GM19372 (cell line): ENCODE measurements at regions not wholly inside any gene's neighbourhood (a gene's known extent, or its start where the extent isn't known, plus 50 kb on each side); places are given as distances from the start of the nearest gene placed in this dataset.

Experiments used
- ATAC-seq: cut with Tn5 transposase; IDR thresholded peaks from one replicate; pipeline ENCODE4 v1.9.1; 2021; ENCODE audit warnings: mild to moderate bottlenecking, low read depth, moderate library complexity; ENCODE audit not compliant: unreplicated experiment

GRCh38 chr5:66306105-66306843, 162.2 kb downstream of the SREK1 start:
- ATAC-seq = peak; percentile 56

DNA sequence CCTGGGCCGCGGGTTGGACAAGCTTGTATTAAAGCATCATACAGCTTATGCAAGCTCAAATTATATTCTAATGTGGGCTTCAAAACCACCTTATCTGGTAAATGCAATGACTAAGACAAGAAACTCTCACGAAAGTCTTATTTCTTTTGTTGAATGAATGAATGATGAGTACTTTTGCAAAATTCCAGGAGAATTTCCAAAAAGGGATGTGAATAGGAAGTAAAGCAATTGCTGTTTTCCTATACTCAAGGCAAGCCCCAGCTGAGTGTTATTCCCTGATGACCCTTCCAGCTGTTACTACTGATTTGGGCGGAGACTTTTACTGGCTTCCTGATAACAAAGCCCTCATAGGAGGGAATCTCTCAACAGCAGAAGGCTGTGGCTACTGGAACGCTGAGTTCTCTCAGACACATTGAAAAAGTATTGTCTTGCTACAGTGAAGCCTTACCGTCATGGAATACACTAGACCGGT, 162.8 kb downstream of the SREK1 start:
- ATAC-seq = no peak

GRCh38 chr5:66307647-66308241, 163.6 kb downstream of the SREK1 start:
- ATAC-seq = peak; percentile 87

DNA sequence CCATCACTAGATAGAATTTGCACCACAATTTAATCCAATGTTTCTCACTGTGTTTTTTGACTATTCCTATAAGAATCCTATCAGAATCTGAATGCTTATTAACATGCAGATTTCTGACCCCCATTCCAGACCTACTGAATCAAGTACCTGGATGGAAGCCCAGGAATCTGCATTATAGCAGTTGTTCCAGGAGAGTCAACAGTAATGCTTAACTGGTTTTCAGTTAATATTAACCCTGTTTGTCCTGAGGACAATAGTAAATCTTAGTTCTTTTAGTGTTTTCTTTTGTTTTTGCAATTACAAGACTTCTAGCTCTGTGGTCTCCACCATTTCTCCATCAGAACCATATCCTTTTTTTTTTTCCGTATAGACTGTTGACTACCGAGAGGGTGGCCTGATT, 168.2 kb downstream of the SREK1 start:
- ATAC-seq = no peak

- ATAC-seq = no peak
Measured at GRCh38 chr5:66315784-66316183, 171.7 kb downstream of the SREK1 start.

DNA sequence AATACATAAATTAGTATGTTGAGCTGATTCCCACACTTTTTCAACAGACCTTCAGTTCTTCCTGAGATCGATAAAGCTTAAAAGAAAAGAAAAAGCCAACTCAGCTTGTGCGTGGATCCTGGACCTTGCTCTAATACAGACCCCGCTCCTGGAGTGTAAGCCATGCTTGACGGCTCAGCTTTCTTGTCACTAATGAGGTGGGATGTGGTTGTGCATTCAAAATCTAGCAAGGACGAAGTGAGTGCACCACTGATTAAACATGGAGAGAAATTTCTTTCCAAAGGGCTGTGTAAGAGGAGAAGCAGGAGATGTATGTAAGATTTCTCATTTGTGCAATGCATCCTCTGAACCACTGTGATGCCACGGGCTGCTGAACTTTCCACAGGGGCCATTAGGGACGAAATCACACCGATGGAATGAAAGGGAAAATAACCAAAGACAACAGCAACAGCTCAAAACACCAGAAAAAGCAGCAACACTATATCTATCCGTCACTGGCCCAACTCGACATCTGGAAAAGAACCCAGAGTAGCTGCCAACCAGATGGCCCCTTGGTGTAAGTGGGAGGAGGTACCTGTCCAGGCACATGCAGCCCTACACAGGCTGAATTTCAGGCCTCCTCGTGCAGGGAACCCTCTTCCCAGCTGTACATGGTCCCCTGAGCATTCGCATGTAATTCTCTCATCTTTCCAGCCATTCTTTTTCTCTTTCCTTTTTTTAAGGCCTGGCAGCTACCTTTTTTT, 178.9 kb downstream of the SREK1 start:
- no peak for ATAC-seq

DNA sequence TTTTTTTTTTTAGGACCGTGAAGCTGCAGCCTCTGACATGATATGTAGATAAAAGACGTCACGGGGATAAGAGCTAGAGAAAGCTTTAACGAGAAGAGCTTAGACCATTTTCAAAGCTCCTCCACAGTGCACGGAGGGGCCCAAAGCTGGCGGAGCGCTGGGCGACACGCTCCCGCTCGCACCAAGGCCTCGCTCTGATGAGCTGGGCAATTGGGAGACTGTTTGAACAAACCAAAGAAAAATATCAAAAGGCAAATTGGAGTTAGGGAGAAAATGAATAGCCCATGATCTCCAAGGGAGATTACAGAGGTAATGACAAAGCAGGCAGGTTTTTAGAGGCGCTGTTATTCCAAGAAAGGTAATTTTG, 179.4 kb downstream of the SREK1 start:
- ATAC-seq = no peak

DNA sequence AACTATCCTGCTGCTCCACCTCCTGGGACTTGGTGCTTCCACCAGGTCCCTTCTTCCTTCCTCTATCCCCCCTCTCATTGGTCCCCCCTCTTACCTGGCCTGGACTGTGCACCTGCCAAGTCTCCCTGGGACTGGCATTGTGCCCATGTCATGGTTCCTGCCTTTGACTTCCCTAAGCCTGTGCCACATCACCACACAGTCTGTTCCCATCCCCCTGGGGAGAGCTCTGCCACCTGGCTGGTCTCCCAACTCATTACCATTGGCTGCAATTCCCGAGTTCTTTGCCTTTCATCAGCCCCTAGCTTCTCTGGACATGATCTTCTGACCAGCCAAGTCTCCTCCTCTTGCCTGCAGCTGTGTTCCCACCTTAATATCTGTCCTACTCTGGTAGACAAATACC, 180.3 kb downstream of the SREK1 start:
- no peak for ATAC-seq

DNA sequence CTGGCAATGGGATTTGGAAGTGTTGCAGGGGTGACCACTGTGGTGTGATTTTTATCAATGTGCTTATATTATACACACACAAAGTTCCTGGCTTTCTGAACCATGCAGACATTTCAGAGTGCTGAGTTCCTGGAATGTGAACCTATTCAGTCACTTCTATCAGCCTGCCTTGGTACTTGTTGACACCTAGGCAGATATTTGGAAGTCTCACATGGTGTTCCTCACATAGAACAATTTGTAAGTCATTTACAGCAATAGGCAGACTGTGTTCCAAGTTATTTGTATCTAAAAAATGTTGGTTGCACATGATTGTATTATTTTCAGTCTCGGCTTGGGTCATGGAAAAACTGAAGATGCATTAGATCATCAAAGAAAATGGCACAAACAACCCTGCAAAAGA, 182.2 kb downstream of the SREK1 start:
- ATAC-seq = no peak

- no peak for ATAC-seq
Measured at GRCh38 chr5:66327008-66327407, 182.9 kb downstream of the SREK1 start.

DNA sequence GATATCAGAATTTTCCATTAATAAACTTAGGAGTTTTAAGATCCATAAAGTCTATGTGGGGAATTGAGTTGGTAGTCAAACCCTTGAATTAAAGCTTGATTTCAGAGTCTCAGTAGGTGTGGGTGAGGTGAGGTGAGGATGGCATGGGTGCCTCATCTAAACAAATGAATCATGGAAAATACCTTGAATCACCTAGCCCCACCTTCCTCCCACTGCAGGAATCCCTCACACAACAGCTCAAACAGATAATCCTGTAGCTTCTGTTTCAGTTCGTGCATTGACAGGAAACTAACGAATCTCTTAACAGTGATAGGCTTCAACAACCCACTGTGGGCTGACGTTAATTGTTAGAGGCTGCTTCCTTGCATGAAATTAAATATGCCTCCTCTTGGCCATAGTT, 185.0 kb downstream of the SREK1 start:
- ATAC-seq = no peak

GRCh38 chr5:66333192-66333591, 189.1 kb downstream of the SREK1 start:
- ATAC-seq = no peak

GRCh38 chr5:66337626-66338226, 193.6 kb downstream of the SREK1 start:
- no peak for ATAC-seq

GRCh38 chr5:66338828-66339227, 194.7 kb downstream of the SREK1 start:
- ATAC-seq = no peak

GRCh38 chr5:66339896-66340295, 195.8 kb downstream of the SREK1 start:
- ATAC-seq = no peak

- no peak for ATAC-seq
Measured at GRCh38 chr5:66340786-66341185, 196.7 kb downstream of the SREK1 start.

GRCh38 chr5:66342341-66342880, 198.3 kb downstream of the SREK1 start:
- ATAC-seq = no peak

DNA sequence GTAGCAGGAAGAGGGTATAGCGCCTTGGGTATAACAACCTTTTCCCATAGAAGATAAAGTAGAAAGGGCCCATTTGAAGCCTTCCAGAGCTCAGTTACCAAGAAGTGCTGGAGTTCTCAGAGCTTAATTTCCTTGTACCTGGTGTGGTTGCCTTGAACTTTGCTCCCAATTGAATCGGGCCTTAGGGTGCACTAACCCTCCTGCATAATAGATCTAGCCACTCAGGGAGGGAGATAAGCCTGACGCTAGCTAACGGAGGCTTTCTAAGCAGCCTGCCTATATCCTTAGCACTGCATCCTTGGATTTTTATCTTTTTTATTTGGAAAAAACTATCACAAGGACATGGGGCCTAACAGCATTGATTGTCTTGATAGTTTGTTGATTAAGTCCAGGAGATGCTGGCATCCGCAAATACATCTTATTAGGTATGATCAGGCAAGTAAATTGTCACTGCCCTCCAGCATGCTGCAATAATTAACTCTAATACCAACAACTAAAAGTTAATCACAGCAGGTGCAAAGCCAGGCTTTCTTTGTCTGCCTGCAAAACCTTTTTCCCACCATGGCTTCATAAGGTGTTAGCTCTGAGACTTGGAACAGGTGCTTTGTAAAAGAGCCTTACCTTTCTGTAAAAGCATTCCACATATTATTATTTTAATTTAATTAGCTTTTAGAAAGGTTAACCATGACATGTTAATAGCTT, 199.4 kb downstream of the SREK1 start:
- no peak for ATAC-seq

DNA sequence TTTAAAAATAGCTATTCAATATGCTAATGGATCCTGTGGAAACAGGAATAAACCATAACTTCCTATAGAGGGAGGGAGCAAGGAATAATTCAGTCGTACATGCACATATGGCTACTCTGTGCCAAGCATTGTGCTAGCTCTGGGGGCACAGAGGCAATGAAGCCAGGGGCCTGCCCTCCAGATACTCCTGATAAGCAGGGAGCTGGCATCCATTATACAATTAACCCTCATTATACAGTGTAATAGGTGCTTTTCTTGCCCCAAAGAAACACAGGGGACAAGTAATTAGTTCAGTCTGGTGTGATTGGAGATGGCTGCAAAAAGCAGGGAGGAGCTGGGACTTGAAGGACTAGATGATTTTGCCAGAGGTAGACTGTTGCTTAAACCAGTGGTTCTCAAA, 200.4 kb downstream of the SREK1 start:
- no peak for ATAC-seq

DNA sequence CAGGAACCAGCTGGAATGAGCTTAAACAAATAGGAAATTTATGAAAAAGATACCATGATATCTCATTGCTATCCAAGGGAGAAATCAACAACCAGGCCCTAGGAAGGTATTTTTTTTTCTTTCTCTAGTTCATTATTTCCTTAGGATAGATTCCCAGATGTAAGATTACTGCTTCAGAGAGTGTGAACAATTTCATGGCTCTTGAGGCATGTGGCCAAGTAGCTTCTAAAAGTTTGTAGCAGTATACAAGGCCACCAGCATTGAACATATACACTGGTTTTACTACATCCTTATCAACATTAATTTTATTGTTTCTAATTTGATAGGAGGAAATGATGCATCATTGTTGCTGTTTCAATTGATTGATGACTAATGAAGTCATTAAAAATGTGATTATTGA, 201.2 kb downstream of the SREK1 start:
- no peak for ATAC-seq
